B cell (primary cell): ENCODE measurements at regions not wholly inside any gene's neighbourhood (a gene's known extent, or its start where the extent isn't known, plus 50 kb on each side); places are given as distances from the start of the nearest gene placed in this dataset.

Experiments
- ATAC-seq: fragments of 200-7000 bp; cut with Tn5 transposase; one replicate; pipeline ENCODE4 v1.10.0; 2021; ENCODE audit warnings: low read depth, mild to moderate bottlenecking, moderate number of reproducible peaks, moderate library complexity
- CTCF ChIA-PET: fragments of 350-600 bp; sonication (Branson Sonifier 250); formaldehyde crosslinking; loops from one replicate; lab custom pipeline; 2021; ENCODE audit warnings: antibody characterized with exemption, inconsistent platforms; lab: Charles Lee
- POLR2A ChIA-PET: fragments of 350-600 bp; sonication (Branson Sonifier 250); formaldehyde crosslinking; loops from one replicate; lab custom pipeline; 2021; ENCODE audit warnings: antibody characterized with exemption; lab: Charles Lee
- DNase-seq: peaks from one replicate; pipeline ENCODE4 v3.0.0; 2013
- H2AFZ ChIP-seq: 2 replicates; pipeline ENCODE4 v1.6.1; 2012; ENCODE audit warnings: mild to moderate bottlenecking, low read depth, low read length; ENCODE audit not compliant: insufficient read depth, poor library complexity, severe bottlenecking
- H3K27ac ChIP-seq, 2 donors: 1 replicate in 1 of 2; 2 replicates in 1 of 2; pipeline ENCODE4 v1.5.1; 2012 to 2013; ENCODE audit warnings: low read length in 2 of 2, mild to moderate bottlenecking in 2 of 2, moderate library complexity in 1 of 2
- H3K27me3 ChIP-seq, 4 experiments: fragments of 200-600 bp in 1 of 4; sonication (generic) in 1 of 4; replicated peaks in 1 of 4; 1 replicate in 2 of 4; 2 replicates in 2 of 4; pipeline versions ENCODE4 v1.6.1 to v1.7.0; 2013 to 2016; ENCODE audit warnings: low read length in 3 of 4, mild to moderate bottlenecking in 2 of 4, mixed read lengths in 1 of 4, moderate library complexity in 1 of 4; ENCODE audit not compliant: insufficient read depth in 4 of 4, control insufficient read depth in 3 of 4; ENCODE audit errors: control extremely low read depth in 1 of 4
- H3K36me3 ChIP-seq, 2 experiments: replicated peaks in 1 of 2; 1 replicate in 1 of 2; 2 replicates in 1 of 2; pipeline versions ENCODE4 v1.6.1 to v1.7.1; 2013; ENCODE audit warnings: low read length in 1 of 2; ENCODE audit not compliant: insufficient read depth in 2 of 2, control insufficient read depth in 1 of 2; ENCODE audit errors: control extremely low read depth in 1 of 2, extremely low read depth in 1 of 2
- H3K4me1 ChIP-seq, 2 donors: fragments of 200-600 bp in 1 of 2; sonication (generic) in 1 of 2; 1 replicate in 1 of 2; 2 replicates in 1 of 2; pipeline versions ENCODE4 v1.5.1 to v1.6.1; 2013 to 2017; ENCODE audit warnings: low read length in 2 of 2; ENCODE audit not compliant: control insufficient read depth in 2 of 2, insufficient read depth in 2 of 2
- H3K4me2 ChIP-seq: replicated peaks from 2 replicates; pipeline ENCODE3; 2012; ENCODE audit warnings: mild to moderate bottlenecking, low read depth, low read length; ENCODE audit not compliant: poor library complexity, severe bottlenecking
- H3K4me3 ChIP-seq, 5 experiments: fragments of 200-600 bp in 1 of 5; sonication (generic) in 1 of 5; 1 replicate in 3 of 5; 2 replicates in 2 of 5; pipeline versions ENCODE4 v1.5.1 to v1.7.0; 2011 to 2016; ENCODE audit warnings: low read length in 4 of 5, mild to moderate bottlenecking in 4 of 5, low read depth in 2 of 5, control low read depth in 1 of 5, moderate library complexity in 1 of 5; ENCODE audit not compliant: insufficient read depth in 1 of 5; ENCODE audit errors: control extremely low read depth in 1 of 5, extremely low read depth in 1 of 5
- H3K79me2 ChIP-seq: fragments of 200-600 bp; sonication (generic); one replicate; pipeline ENCODE4 v1.6.0; 2016; ENCODE audit warnings: low read length; ENCODE audit not compliant: control insufficient read depth, insufficient read depth
- H3K9ac ChIP-seq: fragments of 200-600 bp; sonication (generic); 2 replicates; pipeline ENCODE4 v1.6.1; 2017; ENCODE audit warnings: mild to moderate bottlenecking, low read length, moderate library complexity
- H3K9me3 ChIP-seq, 3 donors: one replicate each; pipeline versions ENCODE4 v1.6.1 to v1.7.1; 2013; ENCODE audit warnings: low read length in 2 of 3; ENCODE audit not compliant: control insufficient read depth in 2 of 3, insufficient read depth in 1 of 3; ENCODE audit errors: control extremely low read depth in 1 of 3
- H4K20me1 ChIP-seq: 2 replicates; pipeline ENCODE4 v1.6.0; 2012; ENCODE audit warnings: mild to moderate bottlenecking, low read length; ENCODE audit not compliant: insufficient read depth, control insufficient read depth, poor library complexity, severe bottlenecking
- H3K27ac Mint-ChIP-seq: one replicate; pipeline ENCODE4 v1.8.0; 2021; ENCODE audit warnings: mixed read lengths
- H3K27me3 Mint-ChIP-seq: one replicate; pipeline ENCODE4 v1.8.0; 2021; ENCODE audit warnings: mixed read lengths
- H3K4me1 Mint-ChIP-seq: one replicate; pipeline ENCODE4 v1.8.0; 2021; ENCODE audit warnings: mixed read lengths
- H3K4me3 Mint-ChIP-seq: one replicate; pipeline ENCODE4 v1.8.0; 2021; ENCODE audit warnings: mixed read lengths
- H3K9me3 Mint-ChIP-seq: one replicate; pipeline ENCODE4 v1.8.0; 2022; ENCODE audit warnings: mixed read lengths; ENCODE audit not compliant: insufficient read depth
- CTCF ChIP-seq: fragments of 200-600 bp; IDR thresholded peaks from one replicate; pipeline ENCODE4 v1.8.0; 2022; ENCODE audit warnings: antibody characterized with exemption, mild to moderate bottlenecking
- EZH2 ChIP-seq: IDR thresholded peaks from 2 replicates; pipeline ENCODE4 v1.6.1; 2012; ENCODE audit warnings: borderline replicate concordance, low read depth, mild to moderate bottlenecking, moderate library complexity, low read length; ENCODE audit not compliant: insufficient read depth, poor library complexity, severe bottlenecking
- WGBS: methylation state at CpG from one replicate; pipeline ENCODE4 v1.1.5; 2013; ENCODE audit warnings: missing lambda C conversion rate; ENCODE audit not compliant: insufficient coverage; 5-methylcytosine and 5-hydroxymethylcytosine counted together
- intact Hi-C: fragments of 100-400 bp; cut with micrococcal nuclease; formaldehyde crosslinking; loops from one replicate; pipeline ENCODE4 v1.10.0; 2022

GRCh38 chr6:23989885-23990533 is 136.0 kb upstream of the NRSN1 start:
- peaks cover 3% of the 10 kb centered on the region for H3K9me3 Mint-ChIP-seq
- no peaks in the 10 kb centered on the region for H3K36me3 ChIP-seq
- TF ChIP-seq CTCF = no peak
- no peak for TF ChIP-seq EZH2
- H4K20me1 ChIP-seq = no peaks in the 10 kb centered on the region
- POLR2A ChIA-PET = no interaction called here
- no peak overlapping the region for H3K4me2 ChIP-seq
- no peak for ATAC-seq
- no peak overlapping the region for H3K27ac ChIP-seq
- H2AFZ ChIP-seq = no peak overlapping the region
- no peaks in the 10 kb centered on the region for H3K79me2 ChIP-seq
- intact Hi-C loops = no loop called here
- H3K27me3 Mint-ChIP-seq = no peaks in the 10 kb centered on the region
- DNase-seq = no peak
- no peak overlapping the region for H3K4me3 Mint-ChIP-seq
- no peak overlapping the region for H3K4me3 ChIP-seq
- H3K4me1 Mint-ChIP-seq = no peaks in the 10 kb centered on the region
- peaks cover 0 to 3% (median 0%) of the 10 kb centered on the region in 3 donors for H3K9me3 ChIP-seq
- H3K27ac Mint-ChIP-seq = no peak overlapping the region
- H3K4me1 ChIP-seq = no peaks in the 10 kb centered on the region
- H3K27me3 ChIP-seq = no peaks in the 10 kb centered on the region
- WGBS = 43% methylated on average over 1 of the region's 3 CpGs
- CTCF ChIA-PET = no interaction called here
- H3K9ac ChIP-seq = no peak overlapping the region

- H3K9me3 ChIP-seq = no peaks in the 10 kb centered on the region
- ATAC-seq (no peak), DNase-seq (no peak)
- no peaks in the 10 kb centered on the region for H3K27me3 Mint-ChIP-seq
- ChIA-PET POLR2A (no interaction called here), CTCF (no interaction called here)
- H3K4me2 ChIP-seq = no peak overlapping the region
- intact Hi-C loops = no loop called here
- H3K4me3 Mint-ChIP-seq = no peak overlapping the region
- TF ChIP-seq CTCF = no peak
- TF ChIP-seq EZH2 = no peak
- no peak overlapping the region for H2AFZ ChIP-seq
- no peaks in the 10 kb centered on the region for H3K4me1 ChIP-seq
- no peak overlapping the region for H3K9ac ChIP-seq
- no peaks in the 10 kb centered on the region for H4K20me1 ChIP-seq
- peaks cover 3% of the 10 kb centered on the region for H3K9me3 Mint-ChIP-seq
- no peaks in the 10 kb centered on the region for H3K4me1 Mint-ChIP-seq
- H3K27ac ChIP-seq = no peak overlapping the region
- no peak overlapping the region for H3K27ac Mint-ChIP-seq
- no peaks in the 10 kb centered on the region for H3K36me3 ChIP-seq
- H3K4me3 ChIP-seq = no peak overlapping the region
- WGBS = no CpG with 5 or more reads among the region's 1 CpG
- H3K27me3 ChIP-seq = no peaks in the 10 kb centered on the region
- no peaks in the 10 kb centered on the region for H3K79me2 ChIP-seq
These were observed 132.0 kb upstream of the NRSN1 start for GRCh38 chr6:23994013-23994412.
